Panc1 (cell line): ENCODE measurements at regions not wholly inside any gene's neighbourhood (a gene's known extent, or its start where the extent isn't known, plus 50 kb on each side); places are given as distances from the start of the nearest gene placed in this dataset.

Experiments
- ATAC-seq: fragments of 200-7000 bp; cut with Tn5 transposase; 2 replicates; pipeline ENCODE4 v1.9.1; 2020; ENCODE audit warnings: mild to moderate bottlenecking, moderate library complexity
- BruUV-seq: library from RNA; stranded (reverse); fragments of 400-500 nt; replicated peaks from 2 replicates; lab custom pipeline; 2021; lab: Mats Ljungman, UMichigan
- CTCF ChIA-PET: fragments of 300-600 bp; sonication (Branson Sonifier 250); formaldehyde crosslinking; loops from one replicate; lab custom pipeline; 2022; ENCODE audit warnings: antibody characterized with exemption; lab: Charles Lee
- POLR2A ChIA-PET: fragments of 300-600 bp; sonication (Branson Sonifier 250); formaldehyde crosslinking; loops from one replicate; lab custom pipeline; 2022; ENCODE audit warnings: antibody characterized with exemption; lab: Charles Lee
- DNase-seq: peaks from one replicate; pipeline ENCODE4 v3.0.0-alpha.2; 2010; ENCODE audit warnings: low read depth, low spot score
- H3K27ac ChIP-seq: 2 replicates; pipeline ENCODE4 v1.5.1; 2011; ENCODE audit warnings: mild to moderate bottlenecking, low read length, inconsistent platforms
- H3K27me3 ChIP-seq: fragments of 200-500 bp; sonication (Bioruptor generic); 2 replicates; pipeline ENCODE4 v1.6.0; 2014; ENCODE audit warnings: low read length, inconsistent platforms; ENCODE audit not compliant: control insufficient read depth, insufficient read depth
- H3K36me3 ChIP-seq: fragments of 200-500 bp; sonication (Bioruptor generic); 2 replicates; pipeline ENCODE4 v1.5.1; 2014; ENCODE audit warnings: inconsistent platforms, mild to moderate bottlenecking, low read length, moderate library complexity; ENCODE audit not compliant: control insufficient read depth, insufficient read depth
- H3K4me1 ChIP-seq: 2 replicates; pipeline ENCODE4 v1.5.1; 2011; ENCODE audit warnings: inconsistent platforms, mild to moderate bottlenecking, low read length, moderate library complexity; ENCODE audit not compliant: control insufficient read depth, insufficient read depth
- H3K4me3 ChIP-seq, 2 experiments: 2 replicates each; pipeline ENCODE4 v1.5.1; 2011 to 2012; ENCODE audit warnings: low read depth in 2 of 2, low read length in 2 of 2, mild to moderate bottlenecking in 2 of 2, inconsistent platforms in 1 of 2, moderate library complexity in 1 of 2
- H3K9me3 ChIP-seq: fragments of 200-500 bp; sonication (Bioruptor generic); 2 replicates; pipeline ENCODE4 v1.5.1; 2014; ENCODE audit warnings: low read depth, mild to moderate bottlenecking, inconsistent platforms, low read length, moderate library complexity; ENCODE audit not compliant: control insufficient read depth, insufficient read depth
- CTCF ChIP-seq: fragments of 450-650 bp; IDR thresholded peaks from 2 replicates; pipeline ENCODE4 v1.5.1; 2017; ENCODE audit warnings: mild to moderate bottlenecking
- POLR2AphosphoS5 ChIP-seq: IDR thresholded peaks from 2 replicates; pipeline ENCODE4 v1.6.1; 2012; ENCODE audit warnings: mild to moderate bottlenecking, low read depth, low read length, moderate library complexity
- REST ChIP-seq, 2 experiments: IDR thresholded peaks; 2 replicates each; pipeline ENCODE4 v1.6.1; 2011 to 2012; ENCODE audit warnings: low read depth in 2 of 2, control low read depth in 1 of 2, low read length in 1 of 2, mild to moderate bottlenecking in 1 of 2, moderate library complexity in 1 of 2; ENCODE audit not compliant: insufficient read depth in 1 of 2
- SIN3A ChIP-seq: IDR thresholded peaks from 2 replicates; pipeline ENCODE4 v1.6.1; 2012; ENCODE audit warnings: low read depth, mild to moderate bottlenecking, low read length, moderate library complexity, borderline replicate concordance; ENCODE audit not compliant: insufficient read depth
- TCF7L2 ChIP-seq: IDR thresholded peaks from 2 replicates; pipeline ENCODE4 v1.6.1; 2011; ENCODE audit warnings: mild to moderate bottlenecking, low read depth, low read length, inconsistent platforms
- in situ Hi-C: cut with HindIII; loops from 2 replicates; pipeline ENCODE4 v1.10.0; 2016; ENCODE audit warnings: low sequenced_read_pairs, low pct_unique_long_range_greater_than_20kb
- intact Hi-C: fragments of 100-400 bp; cut with micrococcal nuclease; formaldehyde crosslinking; loops from one replicate; pipeline ENCODE4 v1.10.0; 2022; ENCODE audit not compliant: unreplicated experiment

GRCh38 chr3:162936706-162937105 lies 1440.1 kb downstream of the OTOL1 start:
- no peaks in the 10 kb centered on the region for H3K27me3 ChIP-seq
- BruUV-seq: no TSS peak
- no peak overlapping the region for H3K4me3 ChIP-seq
- TF ChIP-seq SIN3A (no peak), CTCF (no peak), POLR2AphosphoS5 (no peak), TCF7L2 (no peak), REST (IDR thresholded peaks at IDR 0.05; ENCODE audit: insufficient read depth in 1 of 2, low read depth in 2 of 2, low read length in 1 of 2) (no peak)
- H3K27ac ChIP-seq: no peak overlapping the region
- in situ Hi-C loops: no loop called here
- no peaks in the 10 kb centered on the region for H3K9me3 ChIP-seq
- no peak for ATAC-seq
- POLR2A ChIA-PET: no interaction called here
- H3K4me1 ChIP-seq: no peaks in the 10 kb centered on the region
- no peaks in the 10 kb centered on the region for H3K36me3 ChIP-seq
- no peak for DNase-seq
- CTCF ChIA-PET: no interaction called here
- intact Hi-C loops: no loop called here

- no TSS peak for BruUV-seq
- Histone ChIP-seq H3K4me1 (no peaks in the 10 kb centered on the region), H3K27ac (no peak overlapping the region), H3K4me3 (no peak overlapping the region), H3K36me3 (no peaks in the 10 kb centered on the region), H3K9me3 (no peaks in the 10 kb centered on the region), H3K27me3 (no peaks in the 10 kb centered on the region)
- TF ChIP-seq POLR2AphosphoS5 (no peak), SIN3A (no peak), TCF7L2 (no peak), CTCF (no peak), REST (IDR thresholded peaks at IDR 0.05; ENCODE audit: insufficient read depth in 1 of 2, low read depth in 2 of 2, low read length in 1 of 2) (no peak)
- ATAC-seq (no peak), DNase-seq (no peak)
- CTCF ChIA-PET: no interaction called here
- in situ Hi-C loops (no loop called here), intact Hi-C loops (no loop called here)
- POLR2A ChIA-PET: no interaction called here
These were observed 1441.5 kb downstream of the OTOL1 start for GRCh38 chr3:162938083-162938482.
